ENCODE measurements at regions not wholly inside any gene's neighbourhood (a gene's known extent, or its start where the extent isn't known, plus 50 kb on each side); places are given as distances from the start of the nearest gene placed in this dataset.

- no peak overlapping the region for H3K4me3 Mint-ChIP-seq
- peaks cover 4 to 10% (median 5%) of the 10 kb centered on the region in 3 donors for H3K4me1 Mint-ChIP-seq
- CTCF ChIA-PET: no interaction called here
- Histone ChIP-seq H3K36me3 (ENCODE audit: insufficient read depth, low read length) (no peaks in the 10 kb centered on the region), H3K9me3 (ENCODE audit: low read length) (no peaks in the 10 kb centered on the region), H3K4me3 (ENCODE audit: low read length) (no peak overlapping the region), H3K27me3 (ENCODE audit: insufficient read depth, low read length, poor library complexity, severe bottlenecking) (no peaks in the 10 kb centered on the region), H3K4me1 (ENCODE audit: insufficient read depth, low read length) (no peaks in the 10 kb centered on the region), H3K27ac (ENCODE audit: low read depth, low read length) (no peak overlapping the region)
- H3K27ac Mint-ChIP-seq: no peak overlapping the region
- no peak for DNase-seq
- no peaks in the 10 kb centered on the region for H3K36me3 Mint-ChIP-seq
- H3K27me3 Mint-ChIP-seq: no peaks in the 10 kb centered on the region
- POLR2A ChIA-PET: no interaction called here
- H3K9me3 Mint-ChIP-seq: peaks cover 0 to 4% (median 0%) of the 10 kb centered on the region in 5 donors
Measured at GRCh38 chr2:193480187-193480586, 1285.5 kb upstream of the TMEFF2 start.

- CTCF ChIA-PET: no interaction called here
- Mint-ChIP-seq H3K4me3 (no peak overlapping the region), H3K36me3 (no peaks in the 10 kb centered on the region), H3K27me3 (no peaks in the 10 kb centered on the region), H3K4me1 (peaks cover 0 to 6% (median 4%) of the 10 kb centered on the region in 3 donors), H3K27ac (peak overlapping the region in 1 of 8 donors; percentile 42), H3K9me3 (peaks cover 0 to 4% (median 0%) of the 10 kb centered on the region in 5 donors)
- Histone ChIP-seq H3K27ac (ENCODE audit: low read depth, low read length) (no peak overlapping the region), H3K9me3 (ENCODE audit: low read length) (no peaks in the 10 kb centered on the region), H3K4me3 (ENCODE audit: low read length) (no peak overlapping the region), H3K36me3 (ENCODE audit: insufficient read depth, low read length) (no peaks in the 10 kb centered on the region), H3K27me3 (ENCODE audit: insufficient read depth, low read length, poor library complexity, severe bottlenecking) (no peaks in the 10 kb centered on the region), H3K4me1 (ENCODE audit: insufficient read depth, low read length) (no peaks in the 10 kb centered on the region)
- peak in 1 of 5 donors; percentile 7 for DNase-seq
- POLR2A ChIA-PET: no interaction called here
Measured at GRCh38 chr2:193476171-193476800, 1281.6 kb upstream of the TMEFF2 start.

GRCh38 chr2:193475038-193475437 is 1280.3 kb upstream of the TMEFF2 start:
- no peak overlapping the region for H3K27ac ChIP-seq (ENCODE audit: low read depth, low read length)
- no peaks in the 10 kb centered on the region for H3K27me3 ChIP-seq (ENCODE audit: insufficient read depth, low read length, poor library complexity, severe bottlenecking)
- Mint-ChIP-seq H3K4me1 (peaks cover 0 to 6% (median 4%) of the 10 kb centered on the region in 3 donors), H3K27ac (no peak overlapping the region), H3K4me3 (no peak overlapping the region), H3K9me3 (peaks cover 0 to 4% (median 0%) of the 10 kb centered on the region in 5 donors), H3K27me3 (no peaks in the 10 kb centered on the region), H3K36me3 (no peaks in the 10 kb centered on the region)
- no peak overlapping the region for H3K4me3 ChIP-seq (ENCODE audit: low read length)
- no peaks in the 10 kb centered on the region for H3K4me1 ChIP-seq (ENCODE audit: insufficient read depth, low read length)
- no peak for DNase-seq
- CTCF ChIA-PET: no interaction called here
- POLR2A ChIA-PET: no interaction called here
- H3K9me3 ChIP-seq (ENCODE audit: low read length): no peaks in the 10 kb centered on the region
- no peaks in the 10 kb centered on the region for H3K36me3 ChIP-seq (ENCODE audit: insufficient read depth, low read length)

- no peak overlapping the region for H3K27ac Mint-ChIP-seq
- H3K9me3 Mint-ChIP-seq: peaks cover 0 to 6% (median 3%) of the 10 kb centered on the region in 5 donors
- DNase-seq: no peak
- CTCF ChIA-PET: no interaction called here
- H3K36me3 ChIP-seq (ENCODE audit: insufficient read depth, low read length): no peaks in the 10 kb centered on the region
- H3K4me1 ChIP-seq (ENCODE audit: insufficient read depth, low read length): no peaks in the 10 kb centered on the region
- peaks cover 0 to 3% (median 0%) of the 10 kb centered on the region in 3 donors for H3K4me1 Mint-ChIP-seq
- H3K27me3 ChIP-seq (ENCODE audit: insufficient read depth, low read length, poor library complexity, severe bottlenecking): no peaks in the 10 kb centered on the region
- H3K36me3 Mint-ChIP-seq: peaks cover 0 to 1% (median 0%) of the 10 kb centered on the region in 3 donors
- H3K4me3 Mint-ChIP-seq: no peak overlapping the region
- H3K9me3 ChIP-seq (ENCODE audit: low read length): no peaks in the 10 kb centered on the region
- H3K4me3 ChIP-seq (ENCODE audit: low read length): no peak overlapping the region
- POLR2A ChIA-PET: no interaction called here
- H3K27me3 Mint-ChIP-seq: no peaks in the 10 kb centered on the region
- H3K27ac ChIP-seq (ENCODE audit: low read depth, low read length): no peak overlapping the region
Measured at GRCh38 chr2:193469251-193469650, 1274.5 kb upstream of the TMEFF2 start.

- Histone ChIP-seq H3K9me3 (ENCODE audit: low read length) (no peaks in the 10 kb centered on the region), H3K27me3 (ENCODE audit: insufficient read depth, low read length, poor library complexity, severe bottlenecking) (no peaks in the 10 kb centered on the region), H3K27ac (ENCODE audit: low read depth, low read length) (no peak overlapping the region), H3K36me3 (ENCODE audit: insufficient read depth, low read length) (no peaks in the 10 kb centered on the region), H3K4me3 (ENCODE audit: low read length) (no peak overlapping the region), H3K4me1 (ENCODE audit: insufficient read depth, low read length) (no peaks in the 10 kb centered on the region)
- H3K4me1 Mint-ChIP-seq: peaks cover 0 to 3% (median 0%) of the 10 kb centered on the region in 3 donors
- H3K27ac Mint-ChIP-seq: no peak overlapping the region
- ChIA-PET CTCF (no interaction called here), POLR2A (no interaction called here)
- H3K36me3 Mint-ChIP-seq: peaks cover 0 to 1% (median 0%) of the 10 kb centered on the region in 3 donors
- DNase-seq: no peak
- no peaks in the 10 kb centered on the region for H3K27me3 Mint-ChIP-seq
- H3K4me3 Mint-ChIP-seq: no peak overlapping the region
- peaks cover 0 to 12% (median 3%) of the 10 kb centered on the region in 5 donors for H3K9me3 Mint-ChIP-seq
Measured at GRCh38 chr2:193467276-193467987, 1272.7 kb upstream of the TMEFF2 start.

- no peak overlapping the region for H3K27ac Mint-ChIP-seq
- Histone ChIP-seq H3K36me3 (ENCODE audit: insufficient read depth, low read length) (no peaks in the 10 kb centered on the region), H3K4me3 (ENCODE audit: low read length) (no peak overlapping the region), H3K27me3 (ENCODE audit: insufficient read depth, low read length, poor library complexity, severe bottlenecking) (no peaks in the 10 kb centered on the region), H3K27ac (ENCODE audit: low read depth, low read length) (no peak overlapping the region), H3K9me3 (ENCODE audit: low read length) (no peaks in the 10 kb centered on the region), H3K4me1 (ENCODE audit: insufficient read depth, low read length) (no peaks in the 10 kb centered on the region)
- ChIA-PET CTCF (no interaction called here), POLR2A (no interaction called here)
- peaks cover 0 to 12% (median 2%) of the 10 kb centered on the region in 5 donors for H3K9me3 Mint-ChIP-seq
- H3K4me3 Mint-ChIP-seq: no peak overlapping the region
- no peaks in the 10 kb centered on the region for H3K4me1 Mint-ChIP-seq
- DNase-seq: no peak
- H3K36me3 Mint-ChIP-seq: peaks cover 0 to 1% (median 0%) of the 10 kb centered on the region in 3 donors
- H3K27me3 Mint-ChIP-seq: no peaks in the 10 kb centered on the region
Measured at GRCh38 chr2:193463011-193463410, 1268.3 kb upstream of the TMEFF2 start.

- H3K36me3 ChIP-seq (ENCODE audit: insufficient read depth, low read length): no peaks in the 10 kb centered on the region
- Mint-ChIP-seq H3K36me3 (peaks cover 0 to 1% (median 0%) of the 10 kb centered on the region in 3 donors), H3K4me3 (no peak overlapping the region), H3K9me3 (peaks cover 0 to 12% (median 2%) of the 10 kb centered on the region in 5 donors), H3K4me1 (no peaks in the 10 kb centered on the region), H3K27ac (no peak overlapping the region), H3K27me3 (no peaks in the 10 kb centered on the region)
- no peaks in the 10 kb centered on the region for H3K27me3 ChIP-seq (ENCODE audit: insufficient read depth, low read length, poor library complexity, severe bottlenecking)
- no peak overlapping the region for H3K27ac ChIP-seq (ENCODE audit: low read depth, low read length)
- no peak overlapping the region for H3K4me3 ChIP-seq (ENCODE audit: low read length)
- ChIA-PET POLR2A (no interaction called here), CTCF (no interaction called here)
- H3K9me3 ChIP-seq (ENCODE audit: low read length): no peaks in the 10 kb centered on the region
- H3K4me1 ChIP-seq (ENCODE audit: insufficient read depth, low read length): no peaks in the 10 kb centered on the region
- no peak for DNase-seq
Measured at GRCh38 chr2:193462411-193462810, 1267.7 kb upstream of the TMEFF2 start.

- no peak for DNase-seq
- no peaks in the 10 kb centered on the region for H3K36me3 ChIP-seq (ENCODE audit: insufficient read depth, low read length)
- no peaks in the 10 kb centered on the region for H3K9me3 ChIP-seq (ENCODE audit: low read length)
- H3K4me3 Mint-ChIP-seq: no peak overlapping the region
- H3K36me3 Mint-ChIP-seq: peaks cover 0 to 1% (median 0%) of the 10 kb centered on the region in 3 donors
- POLR2A ChIA-PET: no interaction called here
- H3K9me3 Mint-ChIP-seq: peaks cover 0 to 12% (median 2%) of the 10 kb centered on the region in 5 donors
- CTCF ChIA-PET: no interaction called here
- H3K27me3 ChIP-seq (ENCODE audit: insufficient read depth, low read length, poor library complexity, severe bottlenecking): no peaks in the 10 kb centered on the region
- H3K4me1 ChIP-seq (ENCODE audit: insufficient read depth, low read length): no peaks in the 10 kb centered on the region
- no peak overlapping the region for H3K4me3 ChIP-seq (ENCODE audit: low read length)
- H3K27me3 Mint-ChIP-seq: no peaks in the 10 kb centered on the region
- H3K27ac Mint-ChIP-seq: no peak overlapping the region
- no peak overlapping the region for H3K27ac ChIP-seq (ENCODE audit: low read depth, low read length)
- H3K4me1 Mint-ChIP-seq: no peaks in the 10 kb centered on the region
Measured at GRCh38 chr2:193461431-193461934, 1266.8 kb upstream of the TMEFF2 start.
